ENCODE measurements at regions not wholly inside any gene's neighbourhood (a gene's known extent, or its start where the extent isn't known, plus 50 kb on each side); places are given as distances from the start of the nearest gene placed in this dataset.
"Not testable (repeated sequence)": the region's sequence is repeated elsewhere in the genome, so short reads cannot be mapped to it uniquely, and the experiment has no call there.

GRCh38 chr17:62147284-62147683 lies 82.2 kb upstream of the MED13 start:
- TF ChIP-seq, protein P1, sequence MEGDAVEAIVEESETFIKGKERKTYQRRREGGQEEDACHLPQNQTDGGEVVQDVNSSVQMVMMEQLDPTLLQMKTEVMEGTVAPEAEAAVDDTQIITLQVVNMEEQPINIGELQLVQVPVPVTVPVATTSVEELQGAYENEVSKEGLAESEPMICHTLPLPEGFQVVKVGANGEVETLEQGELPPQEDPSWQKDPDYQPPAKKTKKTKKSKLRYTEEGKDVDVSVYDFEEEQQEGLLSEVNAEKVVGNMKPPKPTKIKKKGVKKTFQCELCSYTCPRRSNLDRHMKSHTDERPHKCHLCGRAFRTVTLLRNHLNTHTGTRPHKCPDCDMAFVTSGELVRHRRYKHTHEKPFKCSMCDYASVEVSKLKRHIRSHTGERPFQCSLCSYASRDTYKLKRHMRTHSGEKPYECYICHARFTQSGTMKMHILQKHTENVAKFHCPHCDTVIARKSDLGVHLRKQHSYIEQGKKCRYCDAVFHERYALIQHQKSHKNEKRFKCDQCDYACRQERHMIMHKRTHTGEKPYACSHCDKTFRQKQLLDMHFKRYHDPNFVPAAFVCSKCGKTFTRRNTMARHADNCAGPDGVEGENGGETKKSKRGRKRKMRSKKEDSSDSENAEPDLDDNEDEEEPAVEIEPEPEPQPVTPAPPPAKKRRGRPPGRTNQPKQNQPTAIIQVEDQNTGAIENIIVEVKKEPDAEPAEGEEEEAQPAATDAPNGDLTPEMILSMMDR (IDR thresholded peaks at IDR 0.05): no peak
- no peak for TF ChIP-seq POLR2A (IDR thresholded peaks at IDR 0.05)
- DNase-seq (no peak), ATAC-seq (no peak)
- no peak overlapping the region for H3K27ac ChIP-seq
- intact Hi-C loops (cut with DNase I): no loop called here
- 57 to 75% (median 63%) methylated on average over 4 of the region's 4 CpGs for WGBS, 4 donors
- H3K36me3 ChIP-seq: no peaks in the 10 kb centered on the region
- H3K4me3 ChIP-seq: no peak overlapping the region
- no peaks in the 10 kb centered on the region for H3K4me1 ChIP-seq
- H3K27me3 ChIP-seq: peaks cover 0 to 5% (median 0%) of the 10 kb centered on the region in 9 donors
- no peaks in the 10 kb centered on the region for H3K9me3 ChIP-seq

GRCh38 chr17:62140836-62141235 lies 75.8 kb upstream of the MED13 start:
- Histone ChIP-seq H3K4me3 (no peak overlapping the region), H3K9me3 (no peaks in the 10 kb centered on the region), H3K27me3 (peaks cover 4 to 34% (median 25%) of the 10 kb centered on the region in 9 donors), H3K27ac (no peak overlapping the region), H3K4me1 (peaks cover 0 to 10% (median 0%) of the 10 kb centered on the region in 12 donors), H3K36me3 (no peaks in the 10 kb centered on the region)
- 60 to 72% (median 67%) methylated on average over 14 of the region's 14 CpGs for WGBS, 4 donors
- DNase-seq (no peak), ATAC-seq (no peak)
- no peak for TF ChIP-seq POLR2A (IDR thresholded peaks at IDR 0.05)
- intact Hi-C loops (cut with DNase I): no loop called here

DNA sequence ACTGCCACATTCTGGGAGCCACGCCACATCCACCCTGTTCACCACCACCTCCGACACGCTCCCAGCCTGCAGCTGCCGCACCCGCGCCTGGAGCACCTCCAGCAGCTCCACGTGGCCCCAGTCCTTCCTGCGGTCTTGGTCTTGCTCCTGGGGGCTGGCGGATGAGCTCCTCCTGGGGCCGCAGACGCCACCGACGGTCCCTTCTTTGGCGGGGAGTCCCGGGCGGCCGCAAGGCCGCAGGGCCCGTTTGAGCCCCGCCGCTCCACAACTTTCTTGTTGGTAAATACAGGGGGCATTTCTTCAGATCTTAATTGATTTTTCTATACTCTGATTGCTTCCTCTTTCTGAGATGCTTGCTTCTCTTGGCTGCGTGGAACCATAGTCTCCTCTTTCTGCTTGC lies 75.3 kb upstream of the MED13 start:
- Histone ChIP-seq H3K36me3 (no peaks in the 10 kb centered on the region), H3K9me3 (no peaks in the 10 kb centered on the region), H3K4me3 (no peak overlapping the region), H3K27me3 (peaks cover 4 to 34% (median 25%) of the 10 kb centered on the region in 9 donors), H3K27ac (no peak overlapping the region), H3K4me1 (peaks cover 0 to 10% (median 0%) of the 10 kb centered on the region in 12 donors)
- DNase-seq (no peak), ATAC-seq (no peak)
- WGBS, 4 donors: 90 to 96% (median 91%) methylated on average over 22 of the region's 22 CpGs
- TF ChIP-seq, protein P1 (IDR thresholded peaks at IDR 0.05): no peak
- no peak for TF ChIP-seq POLR2A (IDR thresholded peaks at IDR 0.05)
- intact Hi-C loops (cut with DNase I): no loop called here

DNA sequence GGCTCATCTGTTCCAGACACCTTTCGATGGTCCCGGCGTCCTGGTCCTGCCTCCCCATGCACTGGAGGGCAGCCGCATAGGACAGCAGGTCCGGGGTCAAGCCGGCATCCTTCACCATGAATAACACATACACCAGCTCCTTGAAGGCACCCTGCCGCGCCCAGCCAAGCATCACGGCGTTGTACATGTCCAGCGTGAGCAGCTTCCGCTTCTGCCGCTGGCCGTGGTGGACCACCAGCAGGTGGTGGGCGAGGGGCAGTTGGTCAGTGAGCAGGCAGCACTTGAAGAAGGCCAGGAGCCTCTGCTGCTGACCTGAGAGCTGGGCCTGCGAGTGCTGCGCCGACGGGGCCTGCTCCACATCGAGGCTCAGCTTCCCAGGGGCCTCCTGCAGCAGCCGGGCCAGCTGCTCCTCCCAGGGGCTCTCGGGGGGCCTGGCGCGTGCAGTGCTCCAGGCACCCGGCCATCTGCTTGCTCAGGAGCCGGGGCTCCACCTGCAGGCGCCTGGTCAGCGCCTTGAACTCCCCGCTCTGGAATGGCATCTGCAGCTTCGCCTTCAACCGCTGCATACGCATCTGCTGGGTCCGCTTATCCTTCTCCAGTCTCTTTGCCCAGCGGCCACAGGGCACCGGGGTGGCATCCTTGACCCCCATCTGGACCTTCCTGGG lies 74.7 kb upstream of the MED13 start:
- H3K4me1 ChIP-seq; intact Hi-C loops (cut with DNase I); H3K4me3 ChIP-seq; ATAC-seq; H3K27ac ChIP-seq; DNase-seq; H3K36me3 ChIP-seq; H3K9me3 ChIP-seq: not testable (repeated sequence)
- 78 to 90% (median 80%) methylated on average over 22 to 35 of the region's 35 CpGs for WGBS, 4 donors
- peaks cover 4 to 39% (median 25%) of the 10 kb centered on the region in 9 donors for H3K27me3 ChIP-seq

DNA sequence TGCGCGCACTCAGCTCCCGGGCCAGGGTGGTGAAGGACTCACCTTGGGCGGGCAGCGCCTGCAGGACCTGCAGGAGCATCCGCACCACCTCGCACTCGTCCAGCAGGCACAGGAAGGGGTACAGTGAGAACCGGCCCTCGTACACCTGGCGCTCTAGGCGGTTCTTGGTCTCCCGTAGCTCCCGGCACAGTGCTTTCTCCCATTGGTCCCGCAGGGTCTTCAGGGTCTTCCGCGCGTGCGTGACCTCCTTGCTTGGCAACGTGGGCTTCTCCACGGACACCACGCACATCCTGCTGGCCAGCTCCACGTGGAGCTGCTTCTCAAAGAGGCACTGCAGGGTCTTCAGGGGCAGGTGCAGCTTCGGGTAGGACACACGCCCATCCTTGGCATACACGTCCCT lies 74.1 kb upstream of the MED13 start:
- H3K27me3 ChIP-seq: peaks cover 4 to 39% (median 25%) of the 10 kb centered on the region in 9 donors
- WGBS, 4 donors: 70 to 81% (median 79%) methylated on average over 20 to 26 of the region's 26 CpGs
- DNase-seq (peak in 1 of 5 donors; percentile 58), ATAC-seq (no peak)
- no peak overlapping the region for H3K4me3 ChIP-seq
- intact Hi-C loops (cut with DNase I): no loop called here
- H3K4me1 ChIP-seq: peaks cover 0 to 10% (median 0%) of the 10 kb centered on the region in 12 donors
- H3K9me3 ChIP-seq: no peaks in the 10 kb centered on the region
- H3K27ac ChIP-seq: no peak overlapping the region
- no peaks in the 10 kb centered on the region for H3K36me3 ChIP-seq
- TF ChIP-seq POLR2A (IDR thresholded peaks at IDR 0.05): no peak
- TF ChIP-seq, protein P1 (IDR thresholded peaks at IDR 0.05): no peak

DNA sequence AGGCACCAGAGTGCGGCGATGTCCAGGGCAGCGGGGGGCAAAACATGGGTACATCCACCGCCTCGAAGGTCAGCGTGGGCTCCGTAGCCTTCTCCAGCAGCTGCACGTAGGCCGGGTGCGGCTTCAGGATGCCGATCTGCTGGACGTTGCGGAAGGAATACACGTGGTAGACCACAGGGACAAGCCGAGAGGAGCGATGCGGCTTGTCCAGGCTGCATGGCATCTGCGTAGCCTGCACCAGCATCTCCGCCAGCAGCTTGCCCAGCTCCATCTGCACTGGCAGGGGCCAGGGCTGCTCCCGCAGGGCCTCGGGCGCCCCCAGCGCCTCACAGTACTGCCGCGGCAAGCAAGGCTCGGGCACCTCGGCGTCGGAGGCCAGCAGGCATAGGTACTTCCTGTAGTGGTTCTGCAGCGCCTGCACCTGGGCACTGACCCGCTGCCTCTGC lies 73.6 kb upstream of the MED13 start:
- H3K9me3 ChIP-seq; H3K4me1 ChIP-seq; H3K36me3 ChIP-seq; intact Hi-C loops (cut with DNase I); DNase-seq; H3K27ac ChIP-seq: not testable (repeated sequence)
- WGBS, 4 donors: 20 to 29% (median 24%) methylated on average over 3 to 31 of the region's 31 CpGs
- Histone ChIP-seq H3K27me3 (peaks cover 4 to 39% (median 25%) of the 10 kb centered on the region in 9 donors), H3K4me3 (peak overlapping the region in 1 of 12 donors; percentile 1)
- ATAC-seq: peak in 1 of 4 donors; percentile 24

GRCh38 chr17:62137734-62138624 lies 72.9 kb upstream of the MED13 start:
- ATAC-seq: peak in 1 of 4 donors; percentile 23
- H3K9me3 ChIP-seq; H3K36me3 ChIP-seq; intact Hi-C loops (cut with DNase I); H3K27ac ChIP-seq; DNase-seq; H3K4me1 ChIP-seq: not testable (repeated sequence)
- 17 to 32% (median 25%) methylated on average over 17 to 92 of the region's 92 CpGs for WGBS, 4 donors
- Histone ChIP-seq H3K27me3 (peaks cover 4 to 39% (median 25%) of the 10 kb centered on the region in 9 donors), H3K4me3 (peak overlapping the region in 1 of 12 donors; percentile 1)

All from heart left ventricle (tissue), 16 donors.